ENCODE measurements at regions not wholly inside any gene's neighbourhood (a gene's known extent, or its start where the extent isn't known, plus 50 kb on each side); places are given as distances from the start of the nearest gene placed in this dataset.

GRCh38 chr6:166008441-166009369 lies 158.9 kb downstream of the TBXT start:
- Histone ChIP-seq H3K36me3 (no peaks in the 10 kb centered on the region), H3K27ac (no peak overlapping the region), H3K27me3 (peaks cover 0 to 16% of the 10 kb centered on the region in 2 donors), H3K9me3 (no peaks in the 10 kb centered on the region), H3K4me3 (no peak overlapping the region), H3K4me1 (no peaks in the 10 kb centered on the region)
- 13% methylated on average over 36 of the region's 68 CpGs for WGBS (ENCODE audit: insufficient coverage, low coverage, low lambda C conversion rate, missing lambda C conversion rate)
- intact Hi-C loops (cut with DNase I) = no loop called here
- DNase-seq = no peak
- no peak for TF ChIP-seq CTCF (IDR thresholded peaks at IDR 0.05)
- TF ChIP-seq POLR2A (IDR thresholded peaks at IDR 0.05) = no peak
- ATAC-seq = no peak

GRCh38 chr6:166007349-166008263 lies 160.0 kb downstream of the TBXT start:
- DNase-seq (no peak), ATAC-seq (peak in 1 of 4 donors; percentile 23)
- Histone ChIP-seq H3K27ac (no peak overlapping the region), H3K27me3 (peaks cover 0 to 16% of the 10 kb centered on the region in 2 donors), H3K4me1 (no peaks in the 10 kb centered on the region), H3K4me3 (no peak overlapping the region), H3K9me3 (no peaks in the 10 kb centered on the region), H3K36me3 (no peaks in the 10 kb centered on the region)
- intact Hi-C loops (cut with DNase I) = no loop called here
- WGBS (ENCODE audit: insufficient coverage, low coverage, low lambda C conversion rate, missing lambda C conversion rate) = 10% methylated on average over 18 of the region's 18 CpGs
- TF ChIP-seq POLR2A (IDR thresholded peaks at IDR 0.05) = no peak
- no peak for TF ChIP-seq CTCF (IDR thresholded peaks at IDR 0.05)

GRCh38 chr6:166006900-166007301 lies 160.8 kb downstream of the TBXT start:
- TF ChIP-seq CTCF (IDR thresholded peaks at IDR 0.05) = no peak
- TF ChIP-seq POLR2A (IDR thresholded peaks at IDR 0.05) = no peak
- Histone ChIP-seq H3K4me1 (no peaks in the 10 kb centered on the region), H3K36me3 (no peaks in the 10 kb centered on the region), H3K27me3 (peaks cover 0 to 16% of the 10 kb centered on the region in 2 donors), H3K9me3 (no peaks in the 10 kb centered on the region), H3K4me3 (no peak overlapping the region), H3K27ac (no peak overlapping the region)
- no peak for ATAC-seq
- 46% methylated on average over 4 of the region's 6 CpGs for WGBS (ENCODE audit: insufficient coverage, low coverage, low lambda C conversion rate, missing lambda C conversion rate)
- intact Hi-C loops (cut with DNase I) = no loop called here
- DNase-seq = no peak

GRCh38 chr6:166005944-166006899 lies 161.4 kb downstream of the TBXT start:
- Histone ChIP-seq H3K4me1 (no peaks in the 10 kb centered on the region), H3K27me3 (peaks cover 0 to 16% of the 10 kb centered on the region in 2 donors), H3K27ac (no peak overlapping the region), H3K9me3 (no peaks in the 10 kb centered on the region), H3K36me3 (no peaks in the 10 kb centered on the region), H3K4me3 (no peak overlapping the region)
- DNase-seq = no peak
- intact Hi-C loops (cut with DNase I) = no loop called here
- TF ChIP-seq POLR2A (IDR thresholded peaks at IDR 0.05) (no peak), CTCF (IDR thresholded peaks at IDR 0.05) (no peak)
- ATAC-seq = peak in 1 of 4 donors; percentile 22
- 2% methylated on average over 25 of the region's 47 CpGs for WGBS (ENCODE audit: insufficient coverage, low coverage, low lambda C conversion rate, missing lambda C conversion rate)

All from right lobe of liver (tissue), 6 donors.